GM12891 (cell line): ENCODE measurements at regions not wholly inside any gene's neighbourhood (a gene's known extent, or its start where the extent isn't known, plus 50 kb on each side); places are given as distances from the start of the nearest gene placed in this dataset.

Source experiments
- DNase-seq: peaks from one replicate; pipeline ENCODE4 v3.0.0; 2011; ENCODE audit warnings: low spot score; ENCODE audit not compliant: insufficient read length
- FAIRE-seq: peaks from 2 replicates; lab custom pipeline; 2011; peaks lifted over from hg19 to GRCh38; lab: Jason Lieb, UNC
- PAX5 ChIP-seq: IDR thresholded peaks from 2 replicates; pipeline ENCODE4 v1.6.1; 2011; ENCODE audit warnings: low read length, moderate library complexity, mild to moderate bottlenecking; ENCODE audit not compliant: insufficient read depth, severe bottlenecking
- POLR2A ChIP-seq: IDR thresholded peaks from 2 replicates; pipeline ENCODE4 v1.6.1; 2011; ENCODE audit warnings: low read depth, low read length, control low read depth
- POLR2AphosphoS5 ChIP-seq: IDR thresholded peaks from 2 replicates; pipeline ENCODE4 v1.6.1; 2011; ENCODE audit warnings: low read depth, low read length, control low read depth
- POU2F2 ChIP-seq: IDR thresholded peaks from 2 replicates; pipeline ENCODE4 v1.6.1; 2011; ENCODE audit warnings: low read depth, mild to moderate bottlenecking, control low read depth, low read length, moderate library complexity
- SPI1 ChIP-seq: IDR thresholded peaks from 2 replicates; pipeline ENCODE4 v1.6.1; 2011; ENCODE audit warnings: low read depth, low read length, control low read depth
- TAF1 ChIP-seq: IDR thresholded peaks from 2 replicates; pipeline ENCODE4 v1.6.1; 2011; ENCODE audit warnings: low read depth, low read length, control low read depth

- DNase-seq (no peak), FAIRE-seq (no peak)
- no peak for TF ChIP-seq TAF1
- no peak for TF ChIP-seq SPI1
- TF ChIP-seq POLR2AphosphoS5, result no peak
Observed at GRCh38 chr13:106967391-106967790, 399.5 kb upstream of the ARGLU1 start.

DNA sequence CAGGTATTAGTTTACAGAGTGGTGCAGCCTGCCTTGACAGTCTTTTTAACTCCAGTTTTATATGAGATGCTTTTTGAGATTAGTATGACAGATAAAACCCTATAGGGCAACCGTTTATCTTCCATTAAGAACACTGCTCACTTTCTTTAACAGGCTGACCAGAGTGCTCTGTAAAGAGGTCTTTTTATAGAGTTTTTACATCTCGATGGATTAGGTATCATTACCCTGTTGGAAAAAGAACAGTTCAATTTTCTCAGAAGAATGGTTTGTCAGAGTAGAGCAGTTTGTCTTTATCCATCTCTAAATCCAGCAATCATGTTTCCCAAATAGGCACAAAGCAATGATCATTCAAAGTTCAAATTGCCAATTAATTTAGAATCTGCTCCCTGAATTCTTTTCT is 395.2 kb upstream of the ARGLU1 start:
- TF ChIP-seq POU2F2 (no peak), POLR2AphosphoS5 (no peak), TAF1 (no peak), POLR2A (no peak), SPI1 (no peak), PAX5 (no peak)
- FAIRE-seq (no peak), DNase-seq (no peak)

DNA sequence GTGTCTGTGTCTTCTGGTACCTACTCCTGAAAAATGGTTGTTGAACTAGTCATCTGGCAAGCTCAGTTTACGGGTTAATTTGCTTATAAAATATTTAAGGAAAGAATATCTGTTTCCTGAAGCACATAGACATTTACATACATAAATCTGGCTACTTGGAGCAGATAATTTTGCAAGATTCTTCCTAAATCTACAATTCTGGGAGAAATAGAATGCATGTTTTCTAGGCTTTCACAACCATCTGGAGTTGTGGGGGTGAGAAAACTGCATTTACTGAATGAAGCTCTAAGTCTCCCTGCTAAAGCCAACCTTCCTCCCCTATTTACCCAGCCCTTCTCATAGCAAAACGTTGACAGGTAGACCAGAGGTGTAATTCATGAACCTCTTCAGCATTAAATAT is 393.7 kb upstream of the ARGLU1 start:
- DNase-seq, result no peak

DNA sequence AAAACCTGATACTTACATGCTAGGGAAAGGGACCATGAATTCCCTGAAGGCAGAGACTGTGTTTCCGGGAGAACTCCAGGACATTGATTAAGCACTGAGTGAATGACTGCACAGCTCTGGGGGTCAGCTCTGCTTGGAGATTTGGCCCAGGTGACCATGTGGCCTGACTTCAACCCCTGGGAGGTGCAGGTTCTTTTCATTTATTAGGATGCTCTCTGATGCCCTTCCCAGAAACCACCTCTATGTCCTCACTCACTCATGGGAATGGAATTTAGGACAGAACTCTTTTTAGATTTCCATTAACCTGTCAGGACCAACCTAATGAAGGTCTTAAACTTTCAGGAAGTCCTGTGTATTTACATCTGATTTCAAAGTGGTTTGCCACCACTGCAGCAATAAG is 393.3 kb upstream of the ARGLU1 start:
- FAIRE-seq (no peak), DNase-seq (no peak)
- TF ChIP-seq POU2F2, result no peak
- no peak for TF ChIP-seq SPI1
- TF ChIP-seq POLR2A, result no peak
- no peak for TF ChIP-seq PAX5
- TF ChIP-seq TAF1, result no peak
- TF ChIP-seq POLR2AphosphoS5, result no peak

More for the DNA sequence above, 393.7 kb upstream of the ARGLU1 start:
- no peak for FAIRE-seq
- TF ChIP-seq POLR2A (no peak), TAF1 (no peak), POU2F2 (no peak), PAX5 (no peak), POLR2AphosphoS5 (no peak)

- no peak for TF ChIP-seq POLR2AphosphoS5
- no peak for TF ChIP-seq POU2F2
- TF ChIP-seq SPI1, result no peak
- no peak for TF ChIP-seq TAF1
- no peak for TF ChIP-seq PAX5
- no peak for TF ChIP-seq POLR2A
- no peak for FAIRE-seq
- no peak for DNase-seq
Observed at GRCh38 chr13:106958621-106959048, 390.7 kb upstream of the ARGLU1 start.

- TF ChIP-seq SPI1 (no peak), PAX5 (no peak), POU2F2 (no peak), POLR2A (no peak), POLR2AphosphoS5 (no peak), TAF1 (no peak)
- no peak for FAIRE-seq
Observed at GRCh38 chr13:106942563-106942962, 374.6 kb upstream of the ARGLU1 start.

DNA sequence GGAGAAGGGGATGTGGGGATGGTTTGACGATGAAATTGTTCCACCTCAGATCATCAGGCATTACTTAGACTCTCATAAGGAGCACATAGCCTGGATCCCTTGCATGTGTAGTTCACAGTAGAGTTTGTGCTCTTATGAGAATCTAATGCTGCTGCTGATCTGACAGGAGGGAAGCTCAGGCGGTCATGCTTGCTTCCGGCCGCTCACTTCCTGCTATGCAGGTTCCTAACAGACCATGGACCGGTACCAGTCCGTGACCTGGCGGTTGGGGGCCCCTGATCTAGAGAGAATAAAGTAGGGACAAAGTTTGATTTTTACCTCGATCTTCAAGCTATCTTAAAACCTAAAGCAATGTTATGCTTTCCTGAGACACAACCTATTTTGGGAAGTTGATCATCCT is 373.8 kb upstream of the ARGLU1 start:
- FAIRE-seq (no peak), DNase-seq (no peak)
- TF ChIP-seq POLR2A (no peak), PAX5 (no peak), SPI1 (no peak), TAF1 (no peak), POU2F2 (no peak), POLR2AphosphoS5 (no peak)

More at GRCh38 chr13:106942563-106942962, 374.6 kb upstream of the ARGLU1 start:
- no peak for DNase-seq

- DNase-seq, result no peak
- no peak for FAIRE-seq
- TF ChIP-seq POLR2AphosphoS5, result no peak
- no peak for TF ChIP-seq POLR2A
- TF ChIP-seq POU2F2, result no peak
- TF ChIP-seq SPI1, result no peak
- TF ChIP-seq PAX5, result no peak
- no peak for TF ChIP-seq TAF1
Observed at GRCh38 chr13:106927421-106927820, 359.5 kb upstream of the ARGLU1 start.

- FAIRE-seq (no peak), DNase-seq (no peak)
- TF ChIP-seq PAX5 (no peak), POLR2A (no peak), SPI1 (no peak), TAF1 (no peak), POU2F2 (no peak), POLR2AphosphoS5 (no peak)
Observed at GRCh38 chr13:106922384-106922783, 354.4 kb upstream of the ARGLU1 start.

DNA sequence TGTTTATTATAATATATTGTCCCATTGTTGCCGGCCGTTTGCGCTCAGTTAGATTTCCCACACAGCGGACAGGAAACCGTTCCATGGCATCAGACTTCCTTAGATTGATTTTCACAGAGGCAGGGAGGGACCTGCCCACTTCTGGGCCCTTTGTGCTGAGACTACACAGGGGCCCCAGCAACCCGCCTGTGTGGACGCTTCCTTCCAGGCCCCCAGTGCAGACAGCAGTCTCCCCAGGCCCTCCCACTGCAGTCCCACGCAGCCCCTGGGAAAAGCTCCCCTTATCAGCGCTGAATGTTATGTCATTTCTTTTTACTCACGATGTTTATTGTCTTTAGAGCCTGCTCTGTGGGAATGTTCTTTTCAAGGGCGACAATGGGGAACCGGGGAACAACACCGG is 351.7 kb upstream of the ARGLU1 start:
- TF ChIP-seq POLR2AphosphoS5 (no peak), POLR2A (no peak), SPI1 (no peak), PAX5 (no peak), TAF1 (no peak), POU2F2 (no peak)
- FAIRE-seq (no peak), DNase-seq (no peak)
